SK-N-MC (cell line): ENCODE measurements at regions not wholly inside any gene's neighbourhood (a gene's known extent, or its start where the extent isn't known, plus 50 kb on each side); places are given as distances from the start of the nearest gene placed in this dataset.

Source experiments
- FOXP2 ChIP-seq: optimal IDR thresholded peaks from 2 replicates; pipeline ENCODE3; 2011; ENCODE audit warnings: mild to moderate bottlenecking, moderate library complexity; ENCODE audit not compliant: insufficient read depth; ENCODE audit errors: extremely low read length, control extremely low read depth
- POLR2AphosphoS5 ChIP-seq: IDR thresholded peaks from 2 replicates; pipeline ENCODE4 v1.6.1; 2012; ENCODE audit warnings: mild to moderate bottlenecking, low read depth, low read length, borderline replicate concordance

DNA sequence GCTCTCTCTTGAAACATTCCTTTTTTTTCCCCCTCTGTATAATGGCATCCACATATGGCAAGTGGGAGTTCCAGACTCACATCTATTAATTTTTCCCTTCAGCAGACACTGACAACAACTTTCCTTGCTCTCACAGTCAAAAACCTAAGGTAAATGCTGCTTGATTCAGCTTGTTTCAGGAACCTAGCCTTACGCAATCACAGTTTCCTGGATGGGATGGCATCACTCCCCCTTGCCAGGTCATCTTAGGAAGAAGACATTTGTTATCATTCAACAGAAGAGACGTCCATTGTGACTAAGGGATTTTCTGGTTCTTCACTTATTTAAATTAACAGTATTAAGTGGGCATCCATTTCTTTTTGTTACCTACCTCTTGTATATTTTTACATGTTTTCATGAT lies 112.0 kb upstream of the PDGFD start:
- TF ChIP-seq POLR2AphosphoS5, result no peak
- TF ChIP-seq FOXP2, result no peak
